Thyroid gland (tissue), 4 donors: ENCODE measurements at regions not wholly inside any gene's neighbourhood (a gene's known extent, or its start where the extent isn't known, plus 50 kb on each side); places are given as distances from the start of the nearest gene placed in this dataset.

Source experiments
- CTCF ChIP-seq, 6 experiments: fragments of 200-600 bp in 3 of 6; fragments of 450-650 bp in 3 of 6; sonication (generic) in 3 of 6; IDR thresholded peaks; one replicate each; pipeline ENCODE4 v1.5.1; 2016 to 2019; ENCODE audit warnings: antibody characterized with exemption in 6 of 6, mild to moderate bottlenecking in 2 of 6, inconsistent platforms in 1 of 6, moderate library complexity in 1 of 6
- POLR2A ChIP-seq, 2 donors: fragments of 450-650 bp; IDR thresholded peaks; one replicate each; pipeline ENCODE4 v1.6.1; 2017; ENCODE audit warnings: antibody characterized with exemption in 2 of 2, mild to moderate bottlenecking in 2 of 2, moderate library complexity in 1 of 2

- no peak for TF ChIP-seq CTCF (IDR thresholded peaks at IDR 0.05)
- TF ChIP-seq POLR2A (IDR thresholded peaks at IDR 0.05), result no peak
These were observed 319.0 kb downstream of the GLRX3 start for GRCh38 chr10:130455111-130455695.
